Panc1 (cell line): ENCODE measurements at regions not wholly inside any gene's neighbourhood (a gene's known extent, or its start where the extent isn't known, plus 50 kb on each side); places are given as distances from the start of the nearest gene placed in this dataset.
A peak's percentile ranks its signal among the peaks of the same experiment; 100 is the strongest.

Source experiments
- CTCF ChIP-seq: fragments of 450-650 bp; IDR thresholded peaks from 2 replicates; pipeline ENCODE4 v1.5.1; 2017; ENCODE audit warnings: mild to moderate bottlenecking
- REST ChIP-seq, 2 experiments: IDR thresholded peaks; 2 replicates each; pipeline ENCODE4 v1.6.1; 2011 to 2012; ENCODE audit warnings: low read depth in 2 of 2, control low read depth in 1 of 2, low read length in 1 of 2, mild to moderate bottlenecking in 1 of 2, moderate library complexity in 1 of 2; ENCODE audit not compliant: insufficient read depth in 1 of 2

GRCh38 chr7:80060218-80060806, 74.3 kb upstream of the GNAI1 start:
- peak; percentile 18; the same call in 1 of the 2 replicates for TF ChIP-seq CTCF
- no peak for TF ChIP-seq REST (IDR thresholded peaks at IDR 0.05; ENCODE audit: insufficient read depth in 1 of 2, low read depth in 2 of 2, low read length in 1 of 2)
